M059J (cell line): ENCODE measurements at regions not wholly inside any gene's neighbourhood (a gene's known extent, or its start where the extent isn't known, plus 50 kb on each side); places are given as distances from the start of the nearest gene placed in this dataset.

ENCODE experiments used
- DNase-seq: peaks from one replicate; pipeline ENCODE4 v3.0.0-alpha.2; 2012; ENCODE audit warnings: low read depth

DNA sequence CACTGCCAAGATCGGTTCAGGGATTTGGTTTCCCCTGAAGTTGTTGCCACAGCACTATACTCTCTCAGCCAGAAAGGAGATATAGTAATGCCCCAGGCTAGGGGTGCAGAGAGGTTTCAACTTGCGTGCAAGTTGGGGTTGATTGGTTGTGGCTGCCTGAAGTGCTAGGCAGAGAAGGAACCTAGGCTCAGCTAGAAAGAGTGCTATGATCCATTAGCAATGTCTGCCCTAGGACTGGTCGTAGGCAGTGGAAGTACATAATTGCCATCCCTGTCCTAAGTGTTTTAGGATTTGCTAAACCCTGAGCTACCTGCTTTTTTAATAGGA is 136.6 kb upstream of the SMIM23 start:
- DNase-seq: no peak

- no peak for DNase-seq
Measured at GRCh38 chr5:171650597-171650996, 135.0 kb upstream of the SMIM23 start.

DNA sequence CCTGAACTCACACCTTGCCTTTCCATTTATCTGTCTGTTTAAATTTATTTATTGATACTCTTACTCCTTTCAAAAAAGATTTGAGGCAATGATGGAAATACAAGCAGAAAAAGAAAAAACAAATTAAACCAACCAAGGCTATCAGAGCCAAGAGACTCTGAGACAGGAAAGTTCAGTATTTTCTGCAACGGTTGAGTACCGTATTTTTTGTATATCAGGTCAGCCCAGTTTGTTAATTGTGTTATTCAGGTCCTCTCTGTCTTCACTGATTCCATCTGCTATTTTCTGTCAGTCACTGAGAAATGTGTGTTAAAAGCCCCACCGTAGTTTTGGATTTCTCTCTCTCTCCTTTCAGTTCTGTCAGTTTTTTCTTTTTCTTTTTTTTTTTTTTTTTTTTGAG is 134.5 kb upstream of the SMIM23 start:
- no peak for DNase-seq

DNA sequence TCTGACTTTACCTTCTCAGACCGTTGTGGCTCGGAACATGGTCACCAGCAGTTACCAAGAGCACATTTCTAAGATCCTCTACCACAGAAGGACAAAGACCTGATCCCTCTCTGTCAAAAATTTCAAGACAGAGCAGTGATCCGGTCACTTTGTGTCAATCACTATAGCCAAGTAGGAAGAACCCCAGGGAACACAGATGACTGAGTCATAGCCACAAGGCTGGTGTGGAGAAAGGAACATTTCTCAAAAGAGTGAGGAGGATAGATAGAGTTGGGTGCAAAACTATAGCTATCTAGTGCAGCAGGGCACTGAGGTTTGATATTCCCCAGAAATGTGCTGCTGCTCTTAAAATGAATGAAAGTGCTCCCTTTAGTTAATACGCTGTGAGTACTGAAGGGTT is 130.7 kb upstream of the SMIM23 start:
- DNase-seq: no peak

DNA sequence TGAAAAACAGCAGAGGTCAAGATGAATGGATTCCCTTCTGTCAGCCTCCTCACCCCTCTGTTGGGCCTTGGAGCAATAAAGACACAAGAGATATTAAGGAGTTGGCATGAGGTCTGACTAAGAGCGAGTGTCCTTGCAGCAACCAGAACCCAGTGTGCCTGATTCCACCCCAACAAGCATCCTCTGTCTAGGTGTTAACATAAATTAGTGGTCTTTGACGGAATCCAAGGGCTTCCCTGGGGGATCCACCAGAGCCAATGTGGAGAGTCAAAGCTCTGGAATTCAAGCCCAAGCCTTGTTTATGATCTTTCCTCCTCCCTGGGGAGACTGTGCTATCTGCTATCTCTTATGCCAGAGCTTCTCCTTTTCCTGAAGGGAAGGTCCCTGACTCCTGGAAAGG is 128.1 kb upstream of the SMIM23 start:
- no peak for DNase-seq

DNA sequence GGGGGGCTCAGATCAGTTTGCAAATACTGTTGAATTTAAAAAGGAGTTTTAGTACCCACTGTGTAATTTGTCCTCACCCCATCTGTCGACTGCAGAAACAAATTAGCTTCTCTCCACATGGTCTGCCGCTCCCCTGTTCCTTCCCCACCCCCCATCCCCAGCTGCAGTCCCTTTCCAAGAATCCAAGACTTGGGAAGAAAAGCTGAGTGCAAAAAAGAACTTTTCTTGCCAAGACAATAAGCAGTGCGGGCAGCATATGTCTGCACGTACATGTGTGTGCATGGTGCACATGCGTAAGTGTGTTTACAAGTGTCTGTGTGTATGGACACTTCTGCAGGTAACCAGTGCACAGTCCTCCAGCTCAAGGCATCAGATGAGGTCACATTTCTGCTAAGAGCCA is 125.7 kb upstream of the SMIM23 start:
- no peak for DNase-seq

DNA sequence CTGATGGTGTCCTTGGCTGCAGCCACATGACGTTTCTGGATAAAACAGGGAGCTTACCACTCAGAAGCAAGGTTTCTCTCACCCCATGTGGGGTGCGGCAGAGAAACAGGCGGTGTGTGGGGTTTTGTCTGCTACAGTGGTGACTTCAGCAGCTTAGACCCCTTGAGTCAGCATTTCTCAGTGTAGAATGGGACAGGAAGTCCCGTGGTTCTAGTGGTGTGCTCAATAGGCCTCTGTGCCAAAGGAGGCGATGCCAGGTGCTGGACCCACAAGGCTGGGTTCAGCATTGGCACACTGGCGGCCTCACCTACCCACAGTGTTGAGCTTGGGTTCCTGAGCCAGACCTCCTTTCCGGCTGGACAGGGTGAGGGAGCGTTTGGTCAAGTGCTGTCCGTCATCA is 125.2 kb upstream of the SMIM23 start:
- no peak for DNase-seq

DNA sequence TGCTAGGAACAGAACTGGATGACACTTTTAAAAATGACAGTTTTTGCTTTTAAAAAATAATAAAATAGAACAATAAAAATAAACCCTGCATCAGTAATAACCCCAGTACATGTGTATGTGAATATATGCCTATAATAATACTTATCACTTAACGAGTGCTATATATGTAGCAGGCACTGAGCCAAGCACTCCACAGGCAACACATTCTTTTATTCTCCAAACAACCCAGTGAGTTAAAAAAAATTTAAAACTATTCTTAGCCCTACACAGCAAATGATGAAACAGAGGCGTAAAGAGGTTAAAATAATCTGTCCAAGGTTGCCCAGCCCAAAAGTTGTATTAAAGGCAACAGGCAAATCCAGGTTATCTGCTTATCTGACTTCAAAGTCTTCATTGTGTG is 124.5 kb upstream of the SMIM23 start:
- no peak for DNase-seq

DNA sequence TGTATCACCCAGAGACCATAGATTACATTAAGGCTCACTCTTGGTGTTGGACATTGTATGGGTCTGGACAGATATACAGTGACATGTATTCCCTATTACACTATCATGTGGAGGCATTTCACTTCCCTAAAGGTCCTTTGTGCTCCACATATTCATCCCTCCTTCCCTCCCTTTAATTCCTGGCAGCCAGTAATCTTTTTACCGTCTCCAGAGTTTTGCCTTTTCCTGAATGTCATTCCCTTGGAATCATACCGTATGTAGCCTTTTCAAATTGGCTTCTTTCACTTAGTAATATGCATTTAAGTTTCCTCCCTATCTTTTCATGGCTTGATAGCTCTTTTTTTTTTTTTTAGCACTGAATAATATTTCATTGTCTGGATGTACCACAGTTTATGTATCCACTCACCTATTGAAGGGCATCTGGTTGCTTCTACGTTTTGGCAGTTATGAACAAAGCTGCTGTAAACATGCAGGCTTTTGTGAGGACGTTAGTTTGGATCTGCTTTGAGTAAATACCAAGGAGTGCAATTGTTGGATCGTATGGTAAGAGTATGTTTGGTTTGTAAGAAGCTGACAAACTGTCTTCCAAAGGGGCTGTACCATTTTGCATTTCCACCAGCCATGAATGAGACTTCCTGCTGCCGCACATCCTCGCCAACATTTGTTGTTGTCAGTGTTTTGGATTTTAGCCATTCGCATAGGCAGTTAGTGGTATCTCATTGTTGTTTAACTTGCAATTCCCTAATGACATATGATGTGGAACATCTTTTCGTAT is 122.1 kb upstream of the SMIM23 start:
- DNase-seq: no peak

- no peak for DNase-seq
Measured at GRCh38 chr5:171664489-171664888, 121.1 kb upstream of the SMIM23 start.

- no peak for DNase-seq
Measured at GRCh38 chr5:171666815-171667214, 118.8 kb upstream of the SMIM23 start.

DNA sequence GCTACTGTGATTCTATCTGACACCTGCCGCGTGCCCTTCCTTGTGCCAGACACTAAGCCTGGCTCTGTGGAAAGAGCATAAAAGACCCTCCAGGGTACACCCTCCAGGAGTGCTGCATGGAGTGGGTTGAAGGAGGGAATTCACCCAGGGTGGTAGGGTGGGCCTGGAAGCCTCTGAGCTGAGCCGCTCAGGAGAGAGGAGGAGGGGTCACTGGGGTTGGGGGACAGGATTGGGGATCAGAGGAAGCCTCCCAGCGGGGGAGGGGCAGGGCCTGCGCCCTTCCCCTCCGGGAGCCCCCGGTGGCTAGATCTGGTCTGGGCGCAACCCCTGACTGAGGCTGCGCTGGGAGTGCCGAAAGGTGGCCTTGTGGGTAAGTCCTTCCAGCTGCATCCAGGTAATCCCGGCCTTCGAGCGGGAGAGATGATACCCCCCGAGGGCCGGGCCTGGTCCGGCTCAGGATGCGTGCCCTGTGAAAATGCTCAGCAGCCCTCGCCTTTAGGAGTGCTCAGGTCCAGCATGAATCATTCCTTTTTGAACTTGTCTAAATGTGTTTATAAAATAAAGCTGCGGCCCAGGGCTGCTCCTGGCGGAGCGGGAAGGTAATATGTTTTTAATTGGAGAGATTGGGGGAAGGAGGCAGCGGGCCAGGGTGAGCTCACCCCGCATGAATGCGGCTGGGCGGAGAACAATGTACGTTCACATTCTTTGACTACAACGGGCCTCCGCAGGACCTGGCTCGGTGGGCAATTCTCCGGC is 118.1 kb upstream of the SMIM23 start:
- peak; percentile 84 for DNase-seq

DNA sequence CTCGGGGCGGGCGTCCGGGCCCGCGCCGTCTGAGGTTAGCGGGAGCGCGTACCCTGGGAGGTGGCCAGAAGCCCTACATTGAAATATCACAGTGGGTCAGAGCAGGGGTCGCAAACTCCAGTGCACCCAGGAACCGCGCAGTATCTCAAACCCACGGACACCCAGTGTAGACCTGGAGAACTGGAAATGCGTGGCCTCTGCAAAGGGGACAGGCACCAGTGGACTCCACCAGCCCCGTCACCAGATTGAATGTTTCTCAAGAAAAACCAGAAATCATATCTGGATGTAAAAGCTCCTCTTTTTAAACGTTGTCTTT is 117.6 kb upstream of the SMIM23 start:
- no peak for DNase-seq

DNA sequence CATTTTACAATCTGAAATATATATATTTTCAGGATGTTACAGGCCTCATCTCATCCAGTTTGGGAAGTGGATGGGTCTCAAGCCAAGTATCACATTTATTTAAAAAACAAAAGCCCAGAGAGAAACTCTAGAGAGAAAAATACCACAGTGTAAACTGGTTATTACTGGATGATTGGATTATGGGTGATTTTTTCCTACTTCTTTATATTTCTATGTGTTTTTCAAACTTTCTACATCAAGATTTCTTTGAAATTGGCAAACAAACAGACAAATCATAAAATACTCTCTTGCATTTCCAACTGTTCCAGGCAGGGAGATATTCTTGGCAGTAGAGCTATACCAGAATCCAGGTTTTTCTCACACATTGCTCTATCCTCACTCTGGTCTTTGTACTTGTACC is 116.0 kb upstream of the SMIM23 start:
- DNase-seq: no peak

DNA sequence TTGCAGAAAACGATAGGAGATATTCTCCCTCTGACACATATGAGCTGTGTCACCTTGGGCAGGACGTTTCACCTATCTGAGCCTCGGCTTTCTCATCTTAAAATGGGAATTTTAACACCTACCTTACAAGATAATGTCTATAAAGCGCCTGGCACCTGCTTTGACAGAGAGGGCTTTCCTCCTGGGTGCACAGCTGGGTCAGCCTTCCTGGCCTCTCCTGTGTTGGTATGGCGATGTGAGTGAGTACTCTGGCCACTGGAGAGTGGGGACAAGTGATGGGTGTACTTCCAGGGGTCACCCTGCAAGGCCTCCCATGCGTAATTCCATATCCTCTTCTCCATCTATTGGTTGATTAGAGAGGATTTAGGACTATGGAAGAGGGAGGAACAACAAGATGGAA is 113.1 kb upstream of the SMIM23 start:
- DNase-seq: no peak

GRCh38 chr5:171673328-171673727 is 112.3 kb upstream of the SMIM23 start:
- no peak for DNase-seq

DNA sequence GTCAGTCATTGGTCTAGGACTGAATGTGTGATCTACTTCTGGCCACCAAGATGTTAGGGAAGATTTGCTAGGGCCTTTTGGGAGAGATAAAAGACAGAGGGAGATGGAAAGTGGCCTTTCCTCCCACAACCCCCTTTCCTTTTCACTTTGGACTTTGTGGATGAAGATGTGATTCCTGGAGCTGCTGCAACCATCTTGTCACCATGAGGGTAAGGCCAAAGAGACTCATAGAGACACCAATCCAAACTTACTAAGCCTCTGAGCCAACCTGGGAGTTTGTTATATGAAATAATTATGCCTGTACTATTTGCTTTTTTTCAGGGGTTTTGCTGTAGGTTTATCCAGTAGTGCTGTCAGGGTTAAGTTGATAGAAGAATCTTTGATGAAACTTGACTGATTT is 111.8 kb upstream of the SMIM23 start:
- no peak for DNase-seq

GRCh38 chr5:171675511-171675910 is 110.1 kb upstream of the SMIM23 start:
- DNase-seq: no peak

DNA sequence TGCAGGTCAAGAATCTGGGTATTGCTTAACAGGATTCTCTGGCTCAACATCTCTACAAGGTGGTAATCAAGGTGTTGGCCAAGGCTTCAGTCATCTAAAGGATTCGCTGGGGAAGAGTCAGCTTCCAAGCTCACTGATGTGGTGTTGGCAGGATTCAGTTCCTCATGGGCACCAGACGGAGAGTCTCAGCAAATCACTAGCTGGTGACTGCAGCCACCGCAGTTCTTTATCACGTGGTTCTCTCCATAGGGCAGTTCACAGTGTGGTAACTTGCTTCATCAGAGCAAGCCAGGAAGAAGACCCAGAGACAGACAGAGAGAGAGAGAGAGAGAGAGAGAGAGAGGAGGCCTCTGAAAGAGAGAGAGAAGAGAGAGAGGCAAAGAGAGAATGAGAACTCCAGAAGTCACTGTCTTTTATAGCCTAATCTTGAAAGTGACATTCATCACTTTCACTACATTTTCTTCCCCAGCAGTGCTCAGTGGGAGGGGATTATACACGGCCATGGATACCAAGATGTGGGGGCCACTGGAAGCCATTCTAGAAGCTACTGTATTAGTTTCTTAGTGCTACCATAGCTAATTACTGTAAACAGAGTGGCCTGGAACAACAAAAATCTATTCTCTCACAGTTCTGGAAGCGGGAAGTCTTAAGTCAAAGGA is 109.2 kb upstream of the SMIM23 start:
- no peak for DNase-seq

GRCh38 chr5:171678646-171679045 is 107.0 kb upstream of the SMIM23 start:
- no peak for DNase-seq

DNA sequence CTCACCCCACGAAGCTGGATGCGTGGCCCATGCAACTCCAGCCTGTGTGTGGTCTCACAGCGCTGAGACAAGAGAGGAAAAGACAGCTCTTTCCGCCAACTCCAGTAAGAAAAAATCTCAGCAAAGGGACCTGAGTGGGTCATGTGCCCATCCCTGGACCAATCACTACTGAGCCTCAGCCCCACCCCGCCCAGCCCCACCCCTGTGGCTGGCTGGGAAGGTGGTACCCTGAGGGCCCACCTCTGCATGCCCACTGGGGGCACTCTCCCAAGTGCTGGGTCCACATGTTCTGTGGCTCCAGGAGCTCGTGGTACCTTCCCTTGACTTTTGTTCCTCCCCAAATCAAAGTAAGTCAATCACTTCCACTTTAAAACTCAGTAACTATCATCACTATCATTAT is 105.1 kb upstream of the SMIM23 start:
- no peak for DNase-seq

DNA sequence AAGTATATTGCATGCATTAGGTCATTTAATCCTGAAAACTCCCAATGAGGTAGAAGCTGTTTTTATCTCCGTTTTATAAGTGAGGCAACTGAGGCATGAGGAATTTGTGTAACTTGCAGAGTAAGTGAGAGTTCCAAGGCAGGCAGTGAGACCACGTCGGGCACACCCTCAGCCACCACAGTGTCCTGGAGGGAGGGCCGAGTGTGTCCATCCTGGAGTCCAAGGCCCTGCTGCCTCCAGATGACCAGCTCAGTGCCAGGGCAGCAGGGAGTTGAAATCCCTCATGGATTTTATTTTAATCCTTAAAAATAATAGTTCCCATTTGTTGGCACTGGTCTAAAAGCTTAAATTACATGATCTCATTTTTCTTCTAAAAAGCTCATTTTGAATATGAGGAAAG is 104.6 kb upstream of the SMIM23 start:
- no peak for DNase-seq

DNA sequence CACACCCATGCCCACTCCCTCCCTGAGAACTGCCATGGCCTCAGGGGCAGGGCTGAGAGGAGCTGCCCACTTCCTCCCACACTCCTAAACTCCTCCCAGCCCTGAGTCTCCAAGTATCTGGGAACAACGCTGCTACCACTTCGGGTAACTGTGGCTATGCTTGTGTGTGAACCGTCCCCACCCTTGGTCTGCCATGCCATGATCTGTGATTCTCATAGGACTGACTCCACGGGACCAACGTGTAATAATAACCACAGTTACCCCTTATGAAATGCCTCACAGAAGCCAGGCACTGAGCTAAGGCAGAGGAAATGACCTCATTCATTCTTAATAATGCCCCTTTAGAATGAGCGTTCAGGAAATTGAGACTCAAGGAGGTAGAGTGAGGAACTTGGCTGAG is 103.9 kb upstream of the SMIM23 start:
- DNase-seq: peak; percentile 22
